CD4-positive, alpha-beta T cell (primary cell): ENCODE measurements at regions not wholly inside any gene's neighbourhood (a gene's known extent, or its start where the extent isn't known, plus 50 kb on each side); places are given as distances from the start of the nearest gene placed in this dataset.

Source experiments
- ATAC-seq: fragments of 200-7000 bp; cut with Tn5 transposase; one replicate; pipeline ENCODE4 v1.10.0; 2022; ENCODE audit warnings: mild to moderate bottlenecking; ENCODE audit not compliant: poor library complexity
- CTCF ChIA-PET: fragments of 350-600 bp; sonication (Branson Sonifier 250); formaldehyde crosslinking; loops from one replicate; lab custom pipeline; 2021; ENCODE audit warnings: antibody characterized with exemption, inconsistent platforms; lab: Charles Lee
- POLR2A ChIA-PET: fragments of 350-600 bp; sonication (Branson Sonifier 250); formaldehyde crosslinking; loops from one replicate; lab custom pipeline; 2021; ENCODE audit warnings: antibody characterized with exemption, inconsistent platforms; lab: Charles Lee
- DNase-seq, 14 experiments: peaks; one replicate each; pipeline ENCODE4 v3.0.0-alpha.2; 2013 to 2020; ENCODE audit warnings: mixed read lengths in 2 of 14
- H3K27ac ChIP-seq, 2 donors: one replicate each; pipeline versions ENCODE4 v1.5.1 to v1.7.0; 2013; ENCODE audit warnings: low read length in 2 of 2, low read depth in 1 of 2, mild to moderate bottlenecking in 1 of 2
- H3K27me3 ChIP-seq, 2 experiments: 1 replicate in 1 of 2; 2 replicates in 1 of 2; pipeline versions ENCODE4 v1.6.1 to v1.7.0; 2013; ENCODE audit warnings: low read length in 2 of 2, control low read depth in 1 of 2, mild to moderate bottlenecking in 1 of 2, moderate library complexity in 1 of 2; ENCODE audit not compliant: insufficient read depth in 2 of 2, control insufficient read depth in 1 of 2
- H3K36me3 ChIP-seq: one replicate; pipeline ENCODE4 v1.6.1; 2013; ENCODE audit warnings: low read length, control low read depth; ENCODE audit not compliant: insufficient read depth
- H3K4me1 ChIP-seq: one replicate; pipeline ENCODE4 v1.6.1; 2013; ENCODE audit warnings: low read length, control low read depth; ENCODE audit not compliant: insufficient read depth
- H3K4me3 ChIP-seq: one replicate; pipeline ENCODE4 v1.5.1; 2013; ENCODE audit warnings: mild to moderate bottlenecking, low read length, moderate library complexity
- H3K9me3 ChIP-seq, 2 experiments: 1 replicate in 1 of 2; 2 replicates in 1 of 2; pipeline versions ENCODE4 v1.6.1 to v1.7.0; 2013; ENCODE audit warnings: low read length in 2 of 2, mild to moderate bottlenecking in 2 of 2, control low read depth in 1 of 2, moderate library complexity in 1 of 2; ENCODE audit not compliant: control insufficient read depth in 1 of 2, insufficient read depth in 1 of 2
- H3K27ac Mint-ChIP-seq: one replicate; pipeline ENCODE4 v1.8.0; 2020; ENCODE audit warnings: mixed read lengths
- H3K27me3 Mint-ChIP-seq: one replicate; pipeline ENCODE4 v1.8.0; 2021; ENCODE audit warnings: mixed read lengths
- H3K36me3 Mint-ChIP-seq: one replicate; pipeline ENCODE4 v1.8.0; 2021; ENCODE audit warnings: low read depth, mixed read lengths
- H3K4me1 Mint-ChIP-seq: one replicate; pipeline ENCODE4 v1.8.0; 2021; ENCODE audit warnings: low read depth, mixed read lengths
- H3K4me3 Mint-ChIP-seq: one replicate; pipeline ENCODE4 v1.8.0; 2020; ENCODE audit warnings: mild to moderate bottlenecking, mixed read lengths
- H3K9me3 Mint-ChIP-seq: one replicate; pipeline ENCODE4 v1.8.0; 2020; ENCODE audit warnings: mixed read lengths
- CTCF ChIP-seq: fragments of 200-600 bp; IDR thresholded peaks from one replicate; pipeline ENCODE4 v1.8.0; 2022; ENCODE audit warnings: antibody characterized with exemption, mild to moderate bottlenecking
- intact Hi-C, 2 experiments: fragments of 100-400 bp; cut with DNase I in 1 of 2; cut with micrococcal nuclease in 1 of 2; formaldehyde crosslinking; loops; one replicate each; pipeline versions ENCODE4 v1.15.1 to v1.9.0; 2023 to 2025; cut with DNase I, micrococcal nuclease

- Mint-ChIP-seq H3K27me3 (peaks cover 40% of the 10 kb centered on the region), H3K4me3 (no peak overlapping the region), H3K9me3 (no peaks in the 10 kb centered on the region), H3K36me3 (no peaks in the 10 kb centered on the region), H3K27ac (no peak overlapping the region), H3K4me1 (no peaks in the 10 kb centered on the region)
- ChIA-PET POLR2A (no interaction called here), CTCF (no interaction called here)
- ATAC-seq (no peak), DNase-seq (no peak)
- no peaks in the 10 kb centered on the region for H3K9me3 ChIP-seq
- H3K27ac ChIP-seq: no peak overlapping the region
- no peaks in the 10 kb centered on the region for H3K4me1 ChIP-seq
- H3K27me3 ChIP-seq: peaks cover 9 to 37% of the 10 kb centered on the region in 2 experiments
- intact Hi-C loops: no loop called here
- no peaks in the 10 kb centered on the region for H3K36me3 ChIP-seq
- H3K4me3 ChIP-seq: no peak overlapping the region
- no peak for TF ChIP-seq CTCF
These were observed 51.3 kb upstream of the PRELP start for GRCh38 chr1:203424285-203424684.

GRCh38 chr1:203424861-203425662 is 50.5 kb upstream of the PRELP start:
- Histone ChIP-seq H3K27me3 (peaks cover 13 to 33% of the 10 kb centered on the region in 2 experiments), H3K9me3 (no peaks in the 10 kb centered on the region), H3K27ac (no peak overlapping the region), H3K4me1 (no peaks in the 10 kb centered on the region), H3K36me3 (no peaks in the 10 kb centered on the region), H3K4me3 (no peak overlapping the region)
- Mint-ChIP-seq H3K4me3 (no peak overlapping the region), H3K36me3 (no peaks in the 10 kb centered on the region), H3K27ac (no peak overlapping the region), H3K27me3 (peaks cover 47% of the 10 kb centered on the region), H3K9me3 (no peaks in the 10 kb centered on the region), H3K4me1 (no peaks in the 10 kb centered on the region)
- TF ChIP-seq CTCF: no peak
- DNase-seq (no peak), ATAC-seq (no peak)
- POLR2A ChIA-PET: no interaction called here
- intact Hi-C loops: no loop called here
- CTCF ChIA-PET: no interaction called here

- DNase-seq (no peak), ATAC-seq (no peak)
- Histone ChIP-seq H3K4me1 (no peaks in the 10 kb centered on the region), H3K9me3 (no peaks in the 10 kb centered on the region), H3K27me3 (peaks cover 13 to 33% of the 10 kb centered on the region in 2 experiments), H3K4me3 (no peak overlapping the region), H3K36me3 (no peaks in the 10 kb centered on the region), H3K27ac (no peak overlapping the region)
- Mint-ChIP-seq H3K9me3 (no peaks in the 10 kb centered on the region), H3K27me3 (peaks cover 52% of the 10 kb centered on the region), H3K4me1 (no peaks in the 10 kb centered on the region), H3K27ac (no peak overlapping the region), H3K36me3 (no peaks in the 10 kb centered on the region), H3K4me3 (no peak overlapping the region)
- CTCF ChIA-PET: no interaction called here
- intact Hi-C loops: no loop called here
- POLR2A ChIA-PET: no interaction called here
- no peak for TF ChIP-seq CTCF
These were observed 50.0 kb upstream of the PRELP start for GRCh38 chr1:203425663-203425975.
